BJ (cell line): ENCODE measurements at regions not wholly inside any gene's neighbourhood (a gene's known extent, or its start where the extent isn't known, plus 50 kb on each side); places are given as distances from the start of the nearest gene placed in this dataset.
"Not testable (repeated sequence)": the region's sequence is repeated elsewhere in the genome, so short reads cannot be mapped to it uniquely, and the experiment has no call there.

Source experiments
- CTCF ChIA-PET: fragments of 350-600 bp; formaldehyde crosslinking; extraction: SDS; loops from one replicate; lab custom pipeline; 2021; ENCODE audit warnings: antibody characterized with exemption, inconsistent platforms; lab: Yijun Ruan, JAX
- POLR2A ChIA-PET: fragments of 300-600 bp; sonication (Branson Sonifier 250); formaldehyde crosslinking; extraction: SDS; loops from one replicate; lab custom pipeline; 2021; ENCODE audit warnings: antibody characterized with exemption; lab: Charles Lee
- DNase-seq: peaks from one replicate; pipeline ENCODE4 v3.0.0-alpha.2; 2011; ENCODE audit warnings: low read depth
- H3K27me3 ChIP-seq: 2 replicates; pipeline ENCODE4 v1.6.0; 2011; ENCODE audit warnings: low read length; ENCODE audit not compliant: control insufficient read depth, insufficient read depth
- H3K36me3 ChIP-seq: 2 replicates; pipeline ENCODE4 v1.5.1; 2011; ENCODE audit warnings: low read length; ENCODE audit not compliant: control insufficient read depth, insufficient read depth
- H3K4me3 ChIP-seq: 2 replicates; pipeline ENCODE4 v1.5.1; 2011; ENCODE audit warnings: low read depth, mild to moderate bottlenecking, control low read depth, low read length
- TF ChIP-seq, protein P1 (sequence below): IDR thresholded peaks from 2 replicates; pipeline ENCODE4 v1.5.1; 2011; ENCODE audit warnings: low read depth, mild to moderate bottlenecking, control low read depth, inconsistent platforms, low read length, moderate library complexity; ENCODE audit not compliant: insufficient read depth

GRCh38 chr3:139135657-139136056 lies 91.0 kb upstream of the PRR23C start:
- CTCF ChIA-PET: interaction anchor here (1.3 kb wide), 1 partner anchor 193 kb away, joined by 3 read pairs; no protein-coding TSS in a partner anchor
- POLR2A ChIA-PET: no interaction called here
- Histone ChIP-seq H3K4me3 (no peak overlapping the region), H3K27me3 (no peaks in the 10 kb centered on the region), H3K36me3 (no peaks in the 10 kb centered on the region)
- TF ChIP-seq, protein P1, sequence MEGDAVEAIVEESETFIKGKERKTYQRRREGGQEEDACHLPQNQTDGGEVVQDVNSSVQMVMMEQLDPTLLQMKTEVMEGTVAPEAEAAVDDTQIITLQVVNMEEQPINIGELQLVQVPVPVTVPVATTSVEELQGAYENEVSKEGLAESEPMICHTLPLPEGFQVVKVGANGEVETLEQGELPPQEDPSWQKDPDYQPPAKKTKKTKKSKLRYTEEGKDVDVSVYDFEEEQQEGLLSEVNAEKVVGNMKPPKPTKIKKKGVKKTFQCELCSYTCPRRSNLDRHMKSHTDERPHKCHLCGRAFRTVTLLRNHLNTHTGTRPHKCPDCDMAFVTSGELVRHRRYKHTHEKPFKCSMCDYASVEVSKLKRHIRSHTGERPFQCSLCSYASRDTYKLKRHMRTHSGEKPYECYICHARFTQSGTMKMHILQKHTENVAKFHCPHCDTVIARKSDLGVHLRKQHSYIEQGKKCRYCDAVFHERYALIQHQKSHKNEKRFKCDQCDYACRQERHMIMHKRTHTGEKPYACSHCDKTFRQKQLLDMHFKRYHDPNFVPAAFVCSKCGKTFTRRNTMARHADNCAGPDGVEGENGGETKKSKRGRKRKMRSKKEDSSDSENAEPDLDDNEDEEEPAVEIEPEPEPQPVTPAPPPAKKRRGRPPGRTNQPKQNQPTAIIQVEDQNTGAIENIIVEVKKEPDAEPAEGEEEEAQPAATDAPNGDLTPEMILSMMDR: no peak
- DNase-seq: no peak

DNA sequence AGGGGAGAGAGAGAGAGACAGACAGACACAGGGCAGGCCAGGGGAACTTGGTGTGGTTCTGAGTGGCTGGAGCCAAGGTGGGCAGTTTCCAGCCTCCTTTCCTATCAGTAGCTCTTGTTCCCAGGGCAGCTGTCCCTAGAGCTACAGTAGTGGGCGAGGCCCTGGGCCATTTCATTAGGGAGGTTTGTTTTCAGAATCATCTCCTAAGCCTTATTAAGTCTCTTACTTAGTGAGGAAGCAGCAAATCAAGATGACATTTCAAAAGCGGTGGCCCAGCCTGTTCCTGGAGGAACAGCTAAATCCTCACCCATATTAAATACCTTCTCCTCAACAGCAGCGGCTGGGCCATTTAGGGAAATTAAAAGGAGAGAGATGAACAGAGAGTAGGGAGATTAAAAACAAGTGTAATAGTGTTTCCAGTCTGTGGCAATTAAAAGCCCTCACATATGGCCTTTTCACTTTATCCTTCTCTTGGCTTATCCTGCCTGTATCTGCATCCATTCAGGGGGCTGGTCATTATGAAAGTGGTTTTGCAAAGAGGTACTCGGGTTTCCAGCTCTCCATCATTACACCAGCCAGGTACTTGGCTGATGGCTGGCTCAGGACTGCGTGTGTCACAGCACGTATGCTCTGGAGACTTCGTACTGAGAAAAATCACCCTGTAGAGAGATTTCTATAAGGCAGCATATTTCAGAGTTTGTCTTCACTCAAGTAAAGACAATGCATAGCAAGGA lies 91.9 kb upstream of the PRR23C start:
- no peak overlapping the region for H3K4me3 ChIP-seq
- ChIA-PET POLR2A (no interaction called here), CTCF (interaction anchor here (1.3 to 1.6 kb wide), 3 partner anchors 24 to 192 kb away, joined by 3 to 4 read pairs (median 4); no protein-coding TSS in a partner anchor)
- no peaks in the 10 kb centered on the region for H3K27me3 ChIP-seq
- H3K36me3 ChIP-seq: no peaks in the 10 kb centered on the region
- DNase-seq: no peak
- TF ChIP-seq, protein P1: no peak

- DNase-seq: no peak
- ChIA-PET CTCF (interaction anchor here (1.1 kb wide), 1 partner anchor 11 kb away, joined by 3 read pairs; no protein-coding TSS in a partner anchor), POLR2A (no interaction called here)
- TF ChIP-seq, protein P1: no peak
- no peaks in the 10 kb centered on the region for H3K36me3 ChIP-seq
- H3K4me3 ChIP-seq: no peak overlapping the region
- H3K27me3 ChIP-seq: no peaks in the 10 kb centered on the region
Measured at GRCh38 chr3:139140553-139140952, 95.9 kb upstream of the PRR23C start.

GRCh38 chr3:139145980-139146379 lies 101.3 kb upstream of the PRR23C start:
- H3K36me3 ChIP-seq, CTCF ChIA-PET, DNase-seq, POLR2A ChIA-PET, H3K27me3 ChIP-seq, H3K4me3 ChIP-seq: not testable (repeated sequence)

GRCh38 chr3:139151530-139151929 lies 106.8 kb upstream of the PRR23C start:
- ChIA-PET POLR2A (no interaction called here), CTCF (no interaction called here)
- Histone ChIP-seq H3K4me3 (no peak overlapping the region), H3K27me3 (no peaks in the 10 kb centered on the region), H3K36me3 (no peaks in the 10 kb centered on the region)
- no peak for DNase-seq
- TF ChIP-seq, protein P1: no peak

DNA sequence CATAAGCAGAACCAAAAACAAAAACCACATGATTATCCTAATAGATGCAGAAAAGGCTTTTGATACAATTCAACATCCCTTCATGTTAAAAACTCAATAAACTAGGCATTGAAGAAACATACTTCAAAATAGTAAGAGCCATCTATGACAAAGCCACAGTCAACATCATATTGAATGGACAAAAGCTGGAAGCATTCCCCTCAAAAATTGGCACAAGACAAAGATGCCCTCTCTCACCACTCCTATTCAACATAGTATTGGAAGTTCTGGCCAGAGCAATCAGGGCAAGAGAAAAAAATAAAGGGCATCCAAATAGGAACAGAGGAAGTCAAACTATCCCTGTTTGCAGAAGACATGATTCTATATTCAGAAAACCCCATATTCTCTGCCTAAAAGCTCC lies 108.7 kb upstream of the PRR23C start:
- H3K36me3 ChIP-seq, H3K27me3 ChIP-seq, DNase-seq, POLR2A ChIA-PET, H3K4me3 ChIP-seq: not testable (repeated sequence)
- CTCF ChIA-PET: interaction anchor here (1.1 kb wide), 1 partner anchor 9 kb away, joined by 3 read pairs; no protein-coding TSS in a partner anchor
